22Rv1 (cell line): ENCODE measurements at regions not wholly inside any gene's neighbourhood (a gene's known extent, or its start where the extent isn't known, plus 50 kb on each side); places are given as distances from the start of the nearest gene placed in this dataset.

Experiments used
- H3K27ac ChIP-seq: fragments of 450-650 bp; 2 replicates; pipeline ENCODE4 v1.5.1; 2017
- ZFX ChIP-seq: fragments of 450-650 bp; IDR thresholded peaks from 2 replicates; pipeline ENCODE4 v1.6.1; 2017; ENCODE audit warnings: antibody characterized with exemption, borderline replicate concordance
- TF ChIP-seq, protein P1 (sequence below): fragments of 450-650 bp; IDR thresholded peaks from 2 replicates; pipeline ENCODE4 v1.5.1; 2017; ENCODE audit warnings: mild to moderate bottlenecking

DNA sequence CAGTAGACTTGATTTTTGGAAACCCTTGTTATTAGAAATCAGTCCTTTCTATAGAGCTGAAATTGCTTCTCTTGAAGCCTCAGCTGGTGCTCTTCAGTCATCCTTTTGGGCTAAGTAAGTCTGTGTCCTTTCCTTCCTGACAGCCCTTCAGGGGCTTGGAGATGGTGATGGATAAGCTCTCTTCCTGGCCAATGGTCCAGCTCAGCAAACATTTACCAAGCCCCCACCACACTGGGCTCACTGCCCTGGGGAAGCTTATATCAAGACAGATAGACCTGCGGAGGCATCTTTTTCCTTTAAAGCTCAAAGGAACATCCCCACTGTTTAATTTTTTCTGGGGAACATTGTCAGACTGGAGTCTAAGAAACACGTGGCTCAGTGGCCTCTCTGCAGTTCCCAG lies 139.6 kb downstream of the HAPSTR1 start:
- H3K27ac ChIP-seq = no peak overlapping the region
- no peak for TF ChIP-seq ZFX
- TF ChIP-seq, protein P1, sequence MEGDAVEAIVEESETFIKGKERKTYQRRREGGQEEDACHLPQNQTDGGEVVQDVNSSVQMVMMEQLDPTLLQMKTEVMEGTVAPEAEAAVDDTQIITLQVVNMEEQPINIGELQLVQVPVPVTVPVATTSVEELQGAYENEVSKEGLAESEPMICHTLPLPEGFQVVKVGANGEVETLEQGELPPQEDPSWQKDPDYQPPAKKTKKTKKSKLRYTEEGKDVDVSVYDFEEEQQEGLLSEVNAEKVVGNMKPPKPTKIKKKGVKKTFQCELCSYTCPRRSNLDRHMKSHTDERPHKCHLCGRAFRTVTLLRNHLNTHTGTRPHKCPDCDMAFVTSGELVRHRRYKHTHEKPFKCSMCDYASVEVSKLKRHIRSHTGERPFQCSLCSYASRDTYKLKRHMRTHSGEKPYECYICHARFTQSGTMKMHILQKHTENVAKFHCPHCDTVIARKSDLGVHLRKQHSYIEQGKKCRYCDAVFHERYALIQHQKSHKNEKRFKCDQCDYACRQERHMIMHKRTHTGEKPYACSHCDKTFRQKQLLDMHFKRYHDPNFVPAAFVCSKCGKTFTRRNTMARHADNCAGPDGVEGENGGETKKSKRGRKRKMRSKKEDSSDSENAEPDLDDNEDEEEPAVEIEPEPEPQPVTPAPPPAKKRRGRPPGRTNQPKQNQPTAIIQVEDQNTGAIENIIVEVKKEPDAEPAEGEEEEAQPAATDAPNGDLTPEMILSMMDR = no peak

- TF ChIP-seq ZFX = no peak
- TF ChIP-seq, protein P1 = no peak
- no peak overlapping the region for H3K27ac ChIP-seq
Measured at GRCh38 chr16:9232102-9232770, 140.8 kb downstream of the HAPSTR1 start.

GRCh38 chr16:9235867-9236266 lies 144.4 kb downstream of the HAPSTR1 start:
- no peak for TF ChIP-seq ZFX
- TF ChIP-seq, protein P1 = no peak
- no peak overlapping the region for H3K27ac ChIP-seq

DNA sequence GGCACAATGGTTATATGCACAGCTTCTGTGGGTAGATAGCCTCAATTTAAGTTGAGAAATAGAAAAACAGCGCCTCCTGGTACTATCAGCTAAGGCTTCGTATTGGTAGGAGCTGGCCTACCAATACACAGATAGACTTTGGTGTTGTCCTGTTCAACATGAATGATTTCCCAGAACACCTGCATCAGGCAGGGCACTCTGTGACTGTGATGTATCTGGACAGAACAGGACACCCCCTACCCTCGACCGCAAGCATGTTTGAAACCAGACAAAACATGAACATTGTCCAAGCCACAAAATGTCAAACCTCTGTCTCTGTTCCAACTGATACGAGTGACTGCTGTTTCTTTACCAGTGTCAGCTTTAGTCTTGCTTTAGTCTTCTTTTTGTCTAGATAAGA lies 144.9 kb downstream of the HAPSTR1 start:
- H3K27ac ChIP-seq = no peak overlapping the region
- TF ChIP-seq, protein P1 = no peak

GRCh38 chr16:9238346-9238745 lies 146.9 kb downstream of the HAPSTR1 start:
- TF ChIP-seq ZFX = no peak
- TF ChIP-seq, protein P1 = no peak

DNA sequence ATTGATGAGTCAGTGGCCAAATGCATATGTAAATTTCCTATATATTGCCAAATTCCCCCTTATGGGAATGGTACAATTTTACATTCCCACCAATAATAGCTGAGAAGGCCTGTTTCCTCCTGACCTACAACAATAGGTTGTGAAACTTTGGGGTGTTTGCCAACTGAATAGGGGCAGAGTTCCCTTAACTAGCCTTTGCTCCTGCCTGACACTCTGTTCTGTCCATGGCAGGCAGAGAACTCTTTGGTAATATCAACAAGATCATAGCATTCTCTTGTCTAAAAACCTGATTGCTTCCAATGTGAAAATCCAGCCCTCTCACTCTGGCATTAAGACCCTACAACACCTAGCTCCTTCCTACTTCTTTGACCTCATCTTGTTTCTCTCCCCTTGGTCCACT lies 149.7 kb downstream of the HAPSTR1 start:
- H3K27ac ChIP-seq = no peak overlapping the region
- TF ChIP-seq, protein P1 = no peak
- no peak for TF ChIP-seq ZFX

More at GRCh38 chr16:9238346-9238745, 146.9 kb downstream of the HAPSTR1 start:
- H3K27ac ChIP-seq = no peak overlapping the region

- H3K27ac ChIP-seq = no peak overlapping the region
- TF ChIP-seq, protein P1 = no peak
- no peak for TF ChIP-seq ZFX
Measured at GRCh38 chr16:9248162-9248561, 156.7 kb downstream of the HAPSTR1 start.
